Suprapubic skin (tissue), 4 donors: ENCODE measurements at regions not wholly inside any gene's neighbourhood (a gene's known extent, or its start where the extent isn't known, plus 50 kb on each side); places are given as distances from the start of the nearest gene placed in this dataset.

Source experiments
- CTCF ChIP-seq, 2 donors: fragments of 200-600 bp in 1 of 2; fragments of 450-650 bp in 1 of 2; sonication (generic) in 1 of 2; IDR thresholded peaks; one replicate each; pipeline ENCODE4 v1.5.1; 2016 to 2019; ENCODE audit warnings: antibody characterized with exemption in 2 of 2, mild to moderate bottlenecking in 1 of 2, moderate library complexity in 1 of 2
- EP300 ChIP-seq: sonication (generic); formaldehyde crosslinking; IDR thresholded peaks from one replicate; pipeline ENCODE4 v1.6.1; 2017; ENCODE audit warnings: antibody characterized with exemption
- POLR2A ChIP-seq, 2 donors: fragments of 450-650 bp; IDR thresholded peaks; one replicate each; pipeline ENCODE4 v1.6.1; 2017; ENCODE audit warnings: antibody characterized with exemption in 2 of 2, mild to moderate bottlenecking in 2 of 2, moderate library complexity in 2 of 2
- POLR2AphosphoS5 ChIP-seq, 3 donors: sonication (generic); formaldehyde crosslinking; IDR thresholded peaks; one replicate each; pipeline ENCODE4 v1.6.1; 2017; ENCODE audit warnings: antibody characterized with exemption in 3 of 3

- no peak for TF ChIP-seq CTCF (IDR thresholded peaks at IDR 0.05)
- TF ChIP-seq POLR2A (IDR thresholded peaks at IDR 0.05) = no peak
- no peak for TF ChIP-seq POLR2AphosphoS5 (IDR thresholded peaks at IDR 0.05)
- no peak for TF ChIP-seq EP300
Observed at GRCh38 chr5:163772644-163773043, 267.2 kb downstream of the MAT2B start.
